ENCODE measurements at regions not wholly inside any gene's neighbourhood (a gene's known extent, or its start where the extent isn't known, plus 50 kb on each side); places are given as distances from the start of the nearest gene placed in this dataset.

- WGBS, result 92% methylated on average over 4 of the region's 4 CpGs
- TF ChIP-seq EP300 (IDR thresholded peaks at IDR 0.05) (no peak), POLR2AphosphoS5 (IDR thresholded peaks at IDR 0.05) (no peak), POLR2A (IDR thresholded peaks at IDR 0.05) (no peak), CTCF (IDR thresholded peaks at IDR 0.05) (no peak)
- DNase-seq (ENCODE audit: low spot score in 2 of 2), result no peak
- no peaks in the 10 kb centered on the region for H3K9me3 ChIP-seq
- H3K27me3 ChIP-seq, result no peaks in the 10 kb centered on the region
- H3K27ac ChIP-seq, result no peak overlapping the region
- H3K4me3 ChIP-seq, result no peak overlapping the region
- no peaks in the 10 kb centered on the region for H3K36me3 ChIP-seq
- peaks cover 4% of the 10 kb centered on the region for H3K4me1 ChIP-seq
Observed at GRCh38 chr4:159012381-159012780, 90.5 kb upstream of the RAPGEF2 start.

- Histone ChIP-seq H3K9me3 (no peaks in the 10 kb centered on the region), H3K36me3 (no peaks in the 10 kb centered on the region), H3K4me3 (no peak overlapping the region), H3K27me3 (no peaks in the 10 kb centered on the region), H3K4me1 (peaks cover 4% of the 10 kb centered on the region), H3K27ac (no peak overlapping the region)
- TF ChIP-seq POLR2AphosphoS5 (IDR thresholded peaks at IDR 0.05) (no peak), CTCF (IDR thresholded peaks at IDR 0.05) (no peak), POLR2A (IDR thresholded peaks at IDR 0.05) (no peak), EP300 (IDR thresholded peaks at IDR 0.05) (no peak)
- no peak for DNase-seq (ENCODE audit: low spot score in 2 of 2)
Observed at GRCh38 chr4:159013692-159014091, 89.2 kb upstream of the RAPGEF2 start.

DNA sequence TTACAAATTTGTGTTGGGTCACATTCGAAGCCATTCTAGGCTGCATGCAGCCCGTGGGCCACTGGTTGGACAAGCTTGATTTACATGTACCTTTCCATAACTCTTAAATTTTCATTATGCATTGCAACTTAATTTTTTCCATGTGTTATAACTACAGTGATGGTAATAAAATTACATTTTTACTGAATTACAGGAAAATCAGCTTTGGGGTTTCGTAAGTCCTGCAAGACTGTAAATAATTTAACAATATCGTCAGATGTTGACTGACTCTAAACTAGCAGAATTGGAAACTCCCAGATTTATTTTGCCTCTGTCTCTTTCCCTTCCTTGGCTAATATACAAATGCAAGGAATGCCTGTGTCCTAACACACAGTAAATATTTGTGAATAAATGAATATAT is 88.0 kb upstream of the RAPGEF2 start:
- H3K36me3 ChIP-seq, result no peaks in the 10 kb centered on the region
- TF ChIP-seq EP300 (IDR thresholded peaks at IDR 0.05) (no peak), POLR2A (IDR thresholded peaks at IDR 0.05) (no peak), CTCF (IDR thresholded peaks at IDR 0.05) (no peak), POLR2AphosphoS5 (IDR thresholded peaks at IDR 0.05) (no peak)
- WGBS, result 72% methylated on average over 4 of the region's 4 CpGs
- no peaks in the 10 kb centered on the region for H3K9me3 ChIP-seq
- no peak overlapping the region for H3K4me3 ChIP-seq
- H3K4me1 ChIP-seq, result peaks cover 4% of the 10 kb centered on the region
- no peak for DNase-seq (ENCODE audit: low spot score in 2 of 2)
- H3K27ac ChIP-seq, result no peak overlapping the region
- H3K27me3 ChIP-seq, result no peaks in the 10 kb centered on the region

DNA sequence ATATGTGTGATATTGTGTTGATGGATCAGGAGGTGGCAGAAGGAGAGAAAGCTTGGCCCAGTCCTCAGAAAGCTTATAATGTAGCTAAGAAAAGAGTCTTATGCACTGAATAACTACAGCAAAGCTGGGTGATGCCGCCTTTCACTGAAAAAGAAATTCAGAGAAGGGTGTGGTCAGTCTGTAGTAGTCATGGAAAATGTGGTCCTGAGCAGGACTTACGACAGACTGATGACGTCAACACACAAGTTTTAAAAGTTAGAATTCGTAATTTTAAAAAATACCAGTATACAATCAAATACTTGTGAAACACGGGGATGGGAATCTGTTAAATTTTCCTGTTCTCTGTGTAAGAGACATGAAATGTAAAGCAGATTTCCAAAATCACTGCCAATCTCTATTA is 87.0 kb upstream of the RAPGEF2 start:
- H3K36me3 ChIP-seq, result no peaks in the 10 kb centered on the region
- no peaks in the 10 kb centered on the region for H3K4me1 ChIP-seq
- WGBS, result 84% methylated on average over 5 of the region's 5 CpGs
- no peaks in the 10 kb centered on the region for H3K27me3 ChIP-seq
- no peak overlapping the region for H3K4me3 ChIP-seq
- no peaks in the 10 kb centered on the region for H3K9me3 ChIP-seq
- no peak overlapping the region for H3K27ac ChIP-seq
- DNase-seq (ENCODE audit: low spot score in 2 of 2), result no peak
- TF ChIP-seq POLR2A (IDR thresholded peaks at IDR 0.05) (no peak), POLR2AphosphoS5 (IDR thresholded peaks at IDR 0.05) (no peak), EP300 (IDR thresholded peaks at IDR 0.05) (no peak), CTCF (IDR thresholded peaks at IDR 0.05) (no peak)

DNA sequence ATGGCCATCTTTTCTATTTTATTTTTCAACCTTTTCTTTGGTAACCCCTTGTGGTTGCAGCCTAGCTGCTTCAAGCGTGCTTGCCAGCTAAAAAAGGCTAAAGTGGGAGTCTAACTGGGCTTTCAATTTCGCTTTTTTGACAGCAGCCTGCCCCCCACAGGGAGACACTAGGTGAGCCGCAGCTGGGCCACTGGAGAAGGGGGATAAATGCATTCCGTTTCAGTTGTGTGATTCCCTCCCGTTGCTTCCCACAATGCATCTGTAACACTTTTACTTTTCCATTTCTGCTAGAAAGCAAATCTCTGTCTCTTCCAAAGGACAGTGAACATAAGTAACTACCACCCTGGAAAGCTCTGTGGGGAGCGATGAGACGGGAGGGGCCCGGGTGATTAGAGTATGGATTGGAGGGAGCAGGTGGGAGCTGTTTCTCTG is 86.3 kb upstream of the RAPGEF2 start:
- Histone ChIP-seq H3K36me3 (no peaks in the 10 kb centered on the region), H3K9me3 (no peaks in the 10 kb centered on the region), H3K27ac (no peak overlapping the region), H3K4me1 (no peaks in the 10 kb centered on the region), H3K27me3 (no peaks in the 10 kb centered on the region), H3K4me3 (no peak overlapping the region)
- TF ChIP-seq POLR2AphosphoS5 (IDR thresholded peaks at IDR 0.05), result no peak
- TF ChIP-seq CTCF (IDR thresholded peaks at IDR 0.05), result no peak
- no peak for TF ChIP-seq POLR2A (IDR thresholded peaks at IDR 0.05)
- no peak for TF ChIP-seq EP300 (IDR thresholded peaks at IDR 0.05)
- WGBS, result 75% methylated on average over 8 of the region's 8 CpGs
- DNase-seq (ENCODE audit: low spot score in 2 of 2), result no peak
